Psoas muscle (tissue), 7 donors: ENCODE measurements at regions not wholly inside any gene's neighbourhood (a gene's known extent, or its start where the extent isn't known, plus 50 kb on each side); places are given as distances from the start of the nearest gene placed in this dataset.

Experiments
- ATAC-seq, 4 donors: fragments of 200-7000 bp; cut with Tn5 transposase; one replicate each; pipeline ENCODE4 v1.9.1; 2020; ENCODE audit warnings: moderate library complexity in 3 of 4, mild to moderate bottlenecking in 2 of 4
- DNase-seq, 2 donors: peaks; one replicate each; pipeline ENCODE4 v3.0.0-alpha.2; 2020
- H3K27ac ChIP-seq: fragments of 200-600 bp; one replicate; pipeline ENCODE4 v1.8.0; 2022
- H3K27me3 ChIP-seq, 3 donors: fragments of 200-600 bp in 1 of 3; one replicate each; pipeline versions ENCODE4 v1.6.1 to v1.8.0; 2013 to 2022; ENCODE audit warnings: low read length in 2 of 3, mild to moderate bottlenecking in 2 of 3, moderate library complexity in 1 of 3; ENCODE audit not compliant: insufficient read depth in 3 of 3
- H3K36me3 ChIP-seq, 2 donors: fragments of 200-600 bp in 1 of 2; one replicate each; pipeline versions ENCODE4 v1.6.1 to v1.8.0; 2013 to 2022; ENCODE audit warnings: low read depth in 1 of 2, mild to moderate bottlenecking in 1 of 2, moderate library complexity in 1 of 2; ENCODE audit not compliant: insufficient read depth in 1 of 2
- H3K4me1 ChIP-seq: fragments of 200-600 bp; one replicate; pipeline ENCODE4 v1.8.0; 2022
- H3K4me3 ChIP-seq: fragments of 200-600 bp; one replicate; pipeline ENCODE4 v1.8.0; 2022; ENCODE audit warnings: mild to moderate bottlenecking
- H3K9me3 ChIP-seq: fragments of 200-600 bp; one replicate; pipeline ENCODE4 v1.8.0; 2022
- WGBS, 3 donors: extraction: QIAGEN DNeasy Blood & Tissue Kit; methylation state at CpG; one replicate each; pipeline versions ENCODE4 v1.1.6 to v1.1.7; 2013; 5-methylcytosine and 5-hydroxymethylcytosine counted together
- intact Hi-C, 2 donors: fragments of 100-400 bp; cut with DNase I; formaldehyde crosslinking; loops; one replicate each; pipeline versions ENCODE4 v1.11.0 to v1.14.2; 2022
- TF ChIP-seq, protein P1 (sequence below): fragments of 200-600 bp; IDR thresholded peaks from one replicate; pipeline ENCODE4 v1.8.0; 2022; ENCODE audit warnings: antibody characterized with exemption
- donor health status: healthy with polysubstance abuse.
- donor health status: DM: no; HTN: no; CAD: no; lungs with moderate emphysema.
- donor health status: Bipolar disorder and iron deficiency.
- donor health status: healthy.
- donor health status: DM: yes; HTN: yes; CAD: no.
- donor health status: DM: no; HTN: no; CAD: no.
- donor health status: DM: yes; HTN: yes; CAD: no.

DNA sequence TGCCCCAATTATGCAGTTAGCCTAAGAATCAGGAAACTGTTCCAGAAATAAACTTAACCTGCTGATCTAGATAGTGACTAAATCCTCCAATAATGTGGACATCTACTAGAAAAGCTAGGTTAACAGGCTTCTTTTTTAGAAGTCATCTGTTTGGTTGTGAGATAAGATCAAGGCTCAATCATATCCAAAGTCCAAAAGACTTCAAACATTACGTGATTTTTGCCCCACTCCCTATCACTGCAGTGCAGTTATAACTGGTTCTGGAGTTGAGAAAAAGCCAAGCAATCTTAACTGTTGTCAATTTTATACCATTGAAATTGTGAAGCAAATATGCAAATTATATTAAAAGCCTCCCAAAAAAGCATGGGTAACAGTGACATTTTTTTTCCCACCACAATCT is 781.4 kb downstream of the KLHL13 start:
- Histone ChIP-seq H3K4me3 (no peak overlapping the region), H3K27me3 (no peaks in the 10 kb centered on the region), H3K4me1 (no peaks in the 10 kb centered on the region), H3K9me3 (peaks cover 3% of the 10 kb centered on the region), H3K27ac (no peak overlapping the region), H3K36me3 (no peaks in the 10 kb centered on the region)
- WGBS, 3 donors, result 45 to 89% (median 78%) methylated on average over 1 of the region's 1 CpG
- ATAC-seq (no peak), DNase-seq (no peak)
- TF ChIP-seq, protein P1, sequence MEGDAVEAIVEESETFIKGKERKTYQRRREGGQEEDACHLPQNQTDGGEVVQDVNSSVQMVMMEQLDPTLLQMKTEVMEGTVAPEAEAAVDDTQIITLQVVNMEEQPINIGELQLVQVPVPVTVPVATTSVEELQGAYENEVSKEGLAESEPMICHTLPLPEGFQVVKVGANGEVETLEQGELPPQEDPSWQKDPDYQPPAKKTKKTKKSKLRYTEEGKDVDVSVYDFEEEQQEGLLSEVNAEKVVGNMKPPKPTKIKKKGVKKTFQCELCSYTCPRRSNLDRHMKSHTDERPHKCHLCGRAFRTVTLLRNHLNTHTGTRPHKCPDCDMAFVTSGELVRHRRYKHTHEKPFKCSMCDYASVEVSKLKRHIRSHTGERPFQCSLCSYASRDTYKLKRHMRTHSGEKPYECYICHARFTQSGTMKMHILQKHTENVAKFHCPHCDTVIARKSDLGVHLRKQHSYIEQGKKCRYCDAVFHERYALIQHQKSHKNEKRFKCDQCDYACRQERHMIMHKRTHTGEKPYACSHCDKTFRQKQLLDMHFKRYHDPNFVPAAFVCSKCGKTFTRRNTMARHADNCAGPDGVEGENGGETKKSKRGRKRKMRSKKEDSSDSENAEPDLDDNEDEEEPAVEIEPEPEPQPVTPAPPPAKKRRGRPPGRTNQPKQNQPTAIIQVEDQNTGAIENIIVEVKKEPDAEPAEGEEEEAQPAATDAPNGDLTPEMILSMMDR, result no peak
- intact Hi-C loops, result no loop called here

DNA sequence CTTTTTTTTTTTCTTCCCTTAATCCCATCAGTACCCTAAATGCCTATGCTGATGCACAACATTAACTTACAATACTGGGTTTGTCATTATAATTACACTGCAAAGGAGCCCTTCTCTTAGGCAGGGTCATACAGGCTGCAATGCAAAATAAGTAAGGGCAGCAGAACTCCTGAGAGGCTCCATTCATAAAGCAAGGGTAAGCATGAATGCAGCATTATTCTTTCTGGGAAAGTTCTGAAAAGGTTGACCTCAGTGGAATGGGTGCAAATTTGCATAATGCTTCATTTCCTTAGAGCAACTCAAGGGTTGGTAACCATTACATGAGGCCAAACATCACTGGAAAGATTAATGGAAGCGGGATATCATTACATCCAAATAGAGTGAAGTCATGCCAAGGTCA is 789.2 kb downstream of the KLHL13 start:
- 38 to 46% (median 42%) methylated on average over 1 of the region's 1 CpG for WGBS, 3 donors
- no peak for DNase-seq
- no peaks in the 10 kb centered on the region for H3K4me1 ChIP-seq
- H3K27ac ChIP-seq, result no peak overlapping the region
- no peaks in the 10 kb centered on the region for H3K9me3 ChIP-seq
- intact Hi-C loops, result no loop called here
- TF ChIP-seq, protein P1, result no peak
- no peaks in the 10 kb centered on the region for H3K27me3 ChIP-seq
- ATAC-seq, result no peak
- H3K36me3 ChIP-seq, result no peaks in the 10 kb centered on the region
- H3K4me3 ChIP-seq, result no peak overlapping the region

DNA sequence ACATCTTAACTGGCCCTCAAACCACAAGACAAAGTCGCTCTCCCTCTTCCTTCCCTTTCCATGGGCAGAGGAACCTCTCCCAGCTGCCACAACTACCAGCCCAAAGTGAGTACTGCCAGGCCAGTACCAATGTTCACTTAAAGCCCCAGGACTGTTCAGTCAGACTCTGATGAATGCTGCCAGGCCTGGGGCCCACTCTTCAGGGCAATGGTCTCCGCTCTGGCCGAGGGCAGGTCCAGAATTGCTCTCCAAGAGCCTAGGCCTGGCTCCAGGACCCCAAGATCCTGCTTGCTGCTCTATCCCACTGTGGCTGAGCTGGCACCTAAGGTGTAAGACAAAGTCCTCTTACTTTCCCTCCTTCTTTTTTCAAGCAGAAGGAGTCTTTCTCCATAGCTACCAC is 790.9 kb downstream of the KLHL13 start:
- no peak for ATAC-seq
- no peak overlapping the region for H3K4me3 ChIP-seq
- intact Hi-C loops, result no loop called here
- 40 to 90% (median 76%) methylated on average over 3 of the region's 3 CpGs for WGBS, 3 donors
- H3K4me1 ChIP-seq, result no peaks in the 10 kb centered on the region
- H3K9me3 ChIP-seq, result no peaks in the 10 kb centered on the region
- TF ChIP-seq, protein P1, result no peak
- H3K36me3 ChIP-seq, result no peaks in the 10 kb centered on the region
- no peak for DNase-seq
- H3K27me3 ChIP-seq, result no peaks in the 10 kb centered on the region
- H3K27ac ChIP-seq, result no peak overlapping the region

DNA sequence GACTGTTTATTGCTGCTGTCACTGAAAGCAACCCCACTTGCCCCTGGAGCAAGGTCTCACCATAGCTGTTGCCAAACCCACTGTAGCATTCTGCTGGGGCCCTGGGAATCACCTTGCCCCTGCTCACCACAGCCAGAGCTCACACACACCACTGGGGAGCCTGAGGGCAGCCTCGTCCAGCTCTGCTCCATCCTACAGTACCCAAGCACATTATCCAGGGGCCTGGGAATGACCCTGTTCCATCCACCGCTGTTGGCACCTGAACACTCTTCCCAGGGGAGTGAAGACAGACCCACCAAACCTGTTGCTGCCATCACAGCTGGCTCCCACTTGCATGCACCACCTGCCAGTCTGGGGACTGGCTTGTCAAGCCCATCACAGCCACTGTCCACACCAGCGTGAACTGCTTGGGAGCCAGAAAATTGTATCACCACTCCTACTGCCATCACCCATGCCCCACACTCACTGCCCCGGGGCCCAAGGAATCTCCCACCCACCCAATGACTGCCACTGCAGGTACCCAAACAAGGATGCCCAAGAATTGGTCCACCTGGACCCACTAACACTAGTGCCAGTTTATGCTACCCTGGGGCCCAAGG is 811.3 kb downstream of the KLHL13 start:
- DNase-seq (no peak), ATAC-seq (no peak)
- H3K9me3 ChIP-seq, result no peaks in the 10 kb centered on the region
- 74 to 100% (median 90%) methylated on average over 3 to 4 of the region's 4 CpGs for WGBS, 3 donors
- intact Hi-C loops, result no loop called here
- no peaks in the 10 kb centered on the region for H3K36me3 ChIP-seq
- no peak overlapping the region for H3K27ac ChIP-seq
- no peaks in the 10 kb centered on the region for H3K4me1 ChIP-seq
- no peaks in the 10 kb centered on the region for H3K27me3 ChIP-seq
- no peak overlapping the region for H3K4me3 ChIP-seq
- TF ChIP-seq, protein P1, result no peak

DNA sequence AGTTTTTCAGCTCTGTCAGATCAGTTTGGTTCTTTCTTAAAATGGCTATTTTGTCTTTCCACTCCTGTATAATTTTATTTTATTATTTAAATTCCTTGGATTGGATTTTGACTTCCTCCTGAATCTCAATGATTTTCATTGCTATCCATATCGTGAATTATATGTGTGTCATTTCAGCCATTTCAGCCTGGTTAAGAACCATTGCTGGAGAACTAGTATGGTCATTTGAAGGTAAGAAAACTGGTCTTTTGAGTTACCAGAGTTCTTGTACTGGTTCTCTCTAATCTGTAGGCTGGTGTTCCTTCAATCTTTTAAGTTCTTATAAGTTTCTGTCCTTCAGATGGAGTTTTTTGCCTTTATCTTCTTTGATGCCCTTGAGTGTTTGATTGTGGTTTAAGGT is 815.5 kb downstream of the KLHL13 start:
- TF ChIP-seq, protein P1, result no peak
- 94 to 96% (median 95%) methylated on average over 1 of the region's 1 CpG for WGBS, 3 donors
- ATAC-seq (no peak), DNase-seq (no peak)
- Histone ChIP-seq H3K4me1 (no peaks in the 10 kb centered on the region), H3K27ac (no peak overlapping the region), H3K4me3 (no peak overlapping the region), H3K9me3 (no peaks in the 10 kb centered on the region), H3K36me3 (no peaks in the 10 kb centered on the region), H3K27me3 (no peaks in the 10 kb centered on the region)
- intact Hi-C loops, result no loop called here
